IPS-NIHi7 (cell line): ENCODE measurements at regions not wholly inside any gene's neighbourhood (a gene's known extent, or its start where the extent isn't known, plus 50 kb on each side); places are given as distances from the start of the nearest gene placed in this dataset.

Source experiments
- DNase-seq: peaks from one replicate; pipeline ENCODE4 v3.0.0; 2012; ENCODE audit warnings: mixed read lengths; ENCODE audit errors: extremely low spot score

- no peak for DNase-seq
Measured at GRCh38 chr2:207449642-207450165, 80.1 kb upstream of the CREB1 start.

- DNase-seq: no peak
Measured at GRCh38 chr2:207450186-207450585, 79.6 kb upstream of the CREB1 start.

GRCh38 chr2:207458582-207458981 lies 71.2 kb upstream of the CREB1 start:
- DNase-seq: no peak

GRCh38 chr2:207459990-207460757 lies 69.6 kb upstream of the CREB1 start:
- DNase-seq: no peak

GRCh38 chr2:207463433-207463832 lies 66.3 kb upstream of the CREB1 start:
- DNase-seq: no peak

GRCh38 chr2:207464007-207464406 lies 65.8 kb upstream of the CREB1 start:
- DNase-seq: no peak

- DNase-seq: no peak
Measured at GRCh38 chr2:207465894-207466293, 63.9 kb upstream of the CREB1 start.

- DNase-seq: no peak
Measured at GRCh38 chr2:207467716-207468347, 61.9 kb upstream of the CREB1 start.

- no peak for DNase-seq
Measured at GRCh38 chr2:207468488-207468887, 61.3 kb upstream of the CREB1 start.

GRCh38 chr2:207469451-207469850 lies 60.3 kb upstream of the CREB1 start:
- no peak for DNase-seq

GRCh38 chr2:207469943-207470729 lies 59.6 kb upstream of the CREB1 start:
- no peak for DNase-seq

GRCh38 chr2:207471261-207471660 lies 58.5 kb upstream of the CREB1 start:
- DNase-seq: no peak

- no peak for DNase-seq
Measured at GRCh38 chr2:207472343-207473048, 57.3 kb upstream of the CREB1 start.

- DNase-seq: peak; percentile 52
Measured at GRCh38 chr2:207473049-207473930, 56.5 kb upstream of the CREB1 start.

GRCh38 chr2:207473931-207474235 lies 55.9 kb upstream of the CREB1 start:
- DNase-seq: no peak

GRCh38 chr2:207474863-207475485 lies 54.8 kb upstream of the CREB1 start:
- peak; percentile 44 for DNase-seq

GRCh38 chr2:207475546-207475945 lies 54.2 kb upstream of the CREB1 start:
- DNase-seq: no peak

GRCh38 chr2:207477896-207478295 lies 51.9 kb upstream of the CREB1 start:
- DNase-seq: no peak

- no peak for DNase-seq
Measured at GRCh38 chr2:207478572-207478971, 51.2 kb upstream of the CREB1 start.

GRCh38 chr2:207479198-207479785 lies 50.5 kb upstream of the CREB1 start:
- no peak for DNase-seq
